Smooth muscle cell (in vitro differentiated cells): ENCODE measurements at regions not wholly inside any gene's neighbourhood (a gene's known extent, or its start where the extent isn't known, plus 50 kb on each side); places are given as distances from the start of the nearest gene placed in this dataset. TPM values are rescaled to one million over a fixed set of nuclear protein-coding genes. Genes with fewer than 3 reads are reported as not detected.

ENCODE experiments used
- DNase-seq: peaks from one replicate; lab custom pipeline; 2025; ENCODE audit not compliant: unreplicated experiment; lab: John Stamatoyannopoulos, UW
- H2AFZ ChIP-seq: fragments of 200-600 bp; sonication (generic); 2 replicates; pipeline ENCODE4 v1.6.0; 2016; ENCODE audit warnings: antibody characterized with exemption, low read depth, mild to moderate bottlenecking
- H3F3A ChIP-seq: fragments of 200-600 bp; sonication (generic); 2 replicates; pipeline ENCODE4 v1.6.0; 2017; ENCODE audit warnings: antibody characterized with exemption, low read depth
- H3K27ac ChIP-seq: fragments of 200-600 bp; sonication (generic); 2 replicates; pipeline ENCODE4 v1.5.1; 2016; ENCODE audit warnings: low read depth, mild to moderate bottlenecking
- H3K27me3 ChIP-seq: fragments of 200-600 bp; sonication (generic); 2 replicates; pipeline ENCODE4 v1.6.1; 2016; ENCODE audit warnings: low read depth, mild to moderate bottlenecking
- H3K36me3 ChIP-seq: fragments of 200-600 bp; sonication (generic); 2 replicates; pipeline ENCODE4 v1.5.1; 2016; ENCODE audit warnings: low read depth
- H3K4me1 ChIP-seq: fragments of 200-600 bp; sonication (generic); 2 replicates; pipeline ENCODE4 v1.5.1; 2016; ENCODE audit warnings: low read depth
- H3K4me2 ChIP-seq: fragments of 200-600 bp; sonication (generic); 2 replicates; pipeline ENCODE4 v1.6.0; 2016; ENCODE audit warnings: mild to moderate bottlenecking
- H3K4me3 ChIP-seq: fragments of 200-600 bp; sonication (generic); 2 replicates; pipeline ENCODE4 v1.5.1; 2016; ENCODE audit warnings: mild to moderate bottlenecking
- H3K79me2 ChIP-seq: fragments of 200-600 bp; sonication (generic); 2 replicates; pipeline ENCODE4 v1.6.0; 2016; ENCODE audit warnings: low read depth, mild to moderate bottlenecking
- H3K9ac ChIP-seq: fragments of 200-600 bp; sonication (generic); 2 replicates; pipeline ENCODE4 v1.6.0; 2016; ENCODE audit warnings: low read depth
- H3K9me3 ChIP-seq: fragments of 200-600 bp; sonication (generic); replicated peaks from 2 replicates; pipeline ENCODE4 v1.5.1; 2016; ENCODE audit warnings: low read depth
- H4K20me1 ChIP-seq: fragments of 200-600 bp; sonication (generic); 2 replicates; pipeline ENCODE4 v1.6.0; 2016; ENCODE audit warnings: low read depth
- WGBS: methylation state at CpG from one replicate; pipeline ENCODE4 v1.1.7; 2016; ENCODE audit warnings: low lambda C conversion rate; 5-methylcytosine and 5-hydroxymethylcytosine counted together
- small RNA-seq: library from RNA; depleted of rRNA; stranded (forward); fragments of <200 nt; gene quantifications from one replicate; pipeline ENCODE3, GENCODE V24; 2014
- TF ChIP-seq, protein P1 (sequence below): fragments of 200-600 bp; sonication (generic); IDR thresholded peaks from 2 replicates; pipeline ENCODE4 v1.5.1; 2017; ENCODE audit warnings: borderline replicate concordance, mild to moderate bottlenecking, antibody characterized with exemption; ENCODE audit not compliant: insufficient read depth, poor library complexity, severe bottlenecking

DNA sequence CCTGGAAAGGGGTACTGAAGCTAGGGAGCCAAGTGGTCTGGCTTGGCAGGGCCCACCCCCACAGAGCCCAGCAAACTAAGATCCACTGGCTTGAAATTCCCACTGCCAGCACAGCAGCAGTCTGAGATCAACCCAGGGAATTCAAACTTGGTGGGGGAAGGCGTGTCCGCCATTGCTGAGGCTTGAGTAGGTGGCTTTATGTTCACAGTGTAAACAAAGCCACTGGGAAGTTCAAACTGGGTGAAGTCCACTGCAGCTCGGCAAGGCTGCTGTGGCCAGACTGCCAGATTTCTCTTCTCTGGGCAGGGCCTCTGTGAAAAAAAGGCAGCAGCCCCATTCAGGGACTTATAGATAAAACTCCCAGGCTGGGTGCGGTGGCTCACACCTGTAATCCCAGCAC, 58.9 kb downstream of the TFDP3 start:
- Histone ChIP-seq H3K27me3 (no peaks in the 10 kb centered on the region), H3K4me1 (no peaks in the 10 kb centered on the region), H3F3A (no peaks in the 10 kb centered on the region), H3K9me3 (peaks cover 6% of the 10 kb centered on the region), H3K9ac (no peak overlapping the region), H3K4me3 (no peak overlapping the region), H3K27ac (no peak overlapping the region), H3K36me3 (no peaks in the 10 kb centered on the region), H3K79me2 (no peaks in the 10 kb centered on the region), H2AFZ (no peak overlapping the region), H4K20me1 (no peaks in the 10 kb centered on the region), H3K4me2 (no peak overlapping the region)
- TF ChIP-seq, protein P1, sequence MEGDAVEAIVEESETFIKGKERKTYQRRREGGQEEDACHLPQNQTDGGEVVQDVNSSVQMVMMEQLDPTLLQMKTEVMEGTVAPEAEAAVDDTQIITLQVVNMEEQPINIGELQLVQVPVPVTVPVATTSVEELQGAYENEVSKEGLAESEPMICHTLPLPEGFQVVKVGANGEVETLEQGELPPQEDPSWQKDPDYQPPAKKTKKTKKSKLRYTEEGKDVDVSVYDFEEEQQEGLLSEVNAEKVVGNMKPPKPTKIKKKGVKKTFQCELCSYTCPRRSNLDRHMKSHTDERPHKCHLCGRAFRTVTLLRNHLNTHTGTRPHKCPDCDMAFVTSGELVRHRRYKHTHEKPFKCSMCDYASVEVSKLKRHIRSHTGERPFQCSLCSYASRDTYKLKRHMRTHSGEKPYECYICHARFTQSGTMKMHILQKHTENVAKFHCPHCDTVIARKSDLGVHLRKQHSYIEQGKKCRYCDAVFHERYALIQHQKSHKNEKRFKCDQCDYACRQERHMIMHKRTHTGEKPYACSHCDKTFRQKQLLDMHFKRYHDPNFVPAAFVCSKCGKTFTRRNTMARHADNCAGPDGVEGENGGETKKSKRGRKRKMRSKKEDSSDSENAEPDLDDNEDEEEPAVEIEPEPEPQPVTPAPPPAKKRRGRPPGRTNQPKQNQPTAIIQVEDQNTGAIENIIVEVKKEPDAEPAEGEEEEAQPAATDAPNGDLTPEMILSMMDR: no peak
- WGBS: 85% methylated on average over 4 of the region's 4 CpGs
- no peak for DNase-seq

DNA sequence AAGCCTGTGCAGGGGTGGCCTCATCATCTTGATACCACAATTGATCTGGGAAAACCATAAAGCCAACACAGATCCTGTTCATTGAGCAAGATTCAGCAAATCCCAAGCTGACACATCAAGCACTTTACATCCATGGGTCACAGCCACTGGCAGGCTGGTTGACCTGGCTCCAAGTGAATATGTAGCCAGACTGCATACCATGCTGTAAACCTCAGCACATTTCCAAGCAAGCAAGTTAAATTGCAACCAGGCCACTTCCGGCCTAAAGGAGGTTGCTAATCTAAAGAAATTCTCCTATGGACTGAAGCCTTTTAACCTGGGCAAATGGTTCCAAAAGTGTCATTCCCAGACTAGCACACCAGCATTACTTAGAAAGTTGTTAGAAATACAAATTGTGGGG, 54.4 kb upstream of the USP26 start:
- H3F3A ChIP-seq: no peaks in the 10 kb centered on the region
- no peak for DNase-seq
- 71% methylated on average over 1 of the region's 1 CpG for WGBS
- H3K36me3 ChIP-seq: no peaks in the 10 kb centered on the region
- H2AFZ ChIP-seq: no peak overlapping the region
- H3K9me3 ChIP-seq: peaks cover 6% of the 10 kb centered on the region
- no peak overlapping the region for H3K4me2 ChIP-seq
- TF ChIP-seq, protein P1: no peak
- H4K20me1 ChIP-seq: no peaks in the 10 kb centered on the region
- no peaks in the 10 kb centered on the region for H3K27me3 ChIP-seq
- H3K4me3 ChIP-seq: no peak overlapping the region
- no peak overlapping the region for H3K9ac ChIP-seq
- no peak overlapping the region for H3K27ac ChIP-seq
- no peaks in the 10 kb centered on the region for H3K79me2 ChIP-seq
- H3K4me1 ChIP-seq: no peaks in the 10 kb centered on the region

DNA sequence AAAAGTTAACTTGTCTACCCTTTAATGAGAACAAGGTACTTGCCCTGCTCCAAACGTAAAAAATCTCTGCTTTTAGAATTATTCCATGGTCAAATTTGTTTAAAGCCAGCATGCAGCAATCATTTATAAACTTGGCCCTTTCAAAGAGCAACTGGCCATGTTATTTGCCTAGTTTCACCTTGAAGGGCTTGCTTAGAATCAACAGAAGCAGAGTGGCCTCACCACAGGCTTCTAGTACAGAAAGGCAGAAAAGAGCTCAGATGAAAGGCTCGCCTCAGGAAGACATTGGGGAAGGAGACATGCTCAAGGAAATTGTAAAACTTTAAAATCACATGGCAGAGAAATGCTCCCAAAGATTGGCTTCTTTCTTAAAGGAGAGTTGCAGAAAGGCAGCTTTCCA, 53.8 kb upstream of the USP26 start:
- Histone ChIP-seq H4K20me1 (no peaks in the 10 kb centered on the region), H3K36me3 (no peaks in the 10 kb centered on the region), H3K27ac (peak overlapping the region; percentile 18), H2AFZ (no peak overlapping the region), H3F3A (no peaks in the 10 kb centered on the region), H3K4me3 (no peak overlapping the region), H3K9me3 (peaks cover 3% of the 10 kb centered on the region), H3K4me1 (no peaks in the 10 kb centered on the region), H3K79me2 (no peaks in the 10 kb centered on the region), H3K9ac (no peak overlapping the region), H3K4me2 (no peak overlapping the region), H3K27me3 (no peaks in the 10 kb centered on the region)
- 67% methylated on average over 2 of the region's 2 CpGs for WGBS
- DNase-seq: no peak
- TF ChIP-seq, protein P1: no peak

Small RNA genes lying in the stretch of these regions (small RNA-seq; reads per million reads assigned to genes)
- gene RF00393: not detected
